ENCODE measurements at regions not wholly inside any gene's neighbourhood (a gene's known extent, or its start where the extent isn't known, plus 50 kb on each side); places are given as distances from the start of the nearest gene placed in this dataset.

DNA sequence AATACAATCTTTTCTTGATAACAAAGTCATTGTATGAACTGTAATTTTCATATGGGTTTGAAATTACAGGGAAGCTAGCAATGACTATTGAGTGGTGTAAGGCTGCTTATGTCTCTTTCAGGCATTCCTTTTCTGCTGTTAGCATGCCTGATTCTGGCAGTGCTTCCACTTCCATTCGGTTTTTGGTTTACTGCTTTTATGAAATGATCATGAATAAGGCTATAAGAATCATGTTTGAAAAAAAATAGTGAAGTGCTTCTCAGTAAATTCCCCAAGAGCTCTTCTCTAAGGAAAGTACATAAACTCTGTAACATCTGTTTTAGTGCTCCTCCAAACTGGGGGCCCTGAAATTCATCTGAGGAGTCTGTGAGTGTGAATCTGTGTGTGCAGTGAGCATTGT is 434.0 kb upstream of the RGS6 start:
- TF ChIP-seq, protein P1, sequence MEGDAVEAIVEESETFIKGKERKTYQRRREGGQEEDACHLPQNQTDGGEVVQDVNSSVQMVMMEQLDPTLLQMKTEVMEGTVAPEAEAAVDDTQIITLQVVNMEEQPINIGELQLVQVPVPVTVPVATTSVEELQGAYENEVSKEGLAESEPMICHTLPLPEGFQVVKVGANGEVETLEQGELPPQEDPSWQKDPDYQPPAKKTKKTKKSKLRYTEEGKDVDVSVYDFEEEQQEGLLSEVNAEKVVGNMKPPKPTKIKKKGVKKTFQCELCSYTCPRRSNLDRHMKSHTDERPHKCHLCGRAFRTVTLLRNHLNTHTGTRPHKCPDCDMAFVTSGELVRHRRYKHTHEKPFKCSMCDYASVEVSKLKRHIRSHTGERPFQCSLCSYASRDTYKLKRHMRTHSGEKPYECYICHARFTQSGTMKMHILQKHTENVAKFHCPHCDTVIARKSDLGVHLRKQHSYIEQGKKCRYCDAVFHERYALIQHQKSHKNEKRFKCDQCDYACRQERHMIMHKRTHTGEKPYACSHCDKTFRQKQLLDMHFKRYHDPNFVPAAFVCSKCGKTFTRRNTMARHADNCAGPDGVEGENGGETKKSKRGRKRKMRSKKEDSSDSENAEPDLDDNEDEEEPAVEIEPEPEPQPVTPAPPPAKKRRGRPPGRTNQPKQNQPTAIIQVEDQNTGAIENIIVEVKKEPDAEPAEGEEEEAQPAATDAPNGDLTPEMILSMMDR (IDR thresholded peaks at IDR 0.05) = no peak
- TF ChIP-seq POLR2A (IDR thresholded peaks at IDR 0.05) = no peak

Measured in right lobe of liver (tissue), 4 donors.